ENCODE measurements at regions not wholly inside any gene's neighbourhood (a gene's known extent, or its start where the extent isn't known, plus 50 kb on each side); places are given as distances from the start of the nearest gene placed in this dataset.

DNA sequence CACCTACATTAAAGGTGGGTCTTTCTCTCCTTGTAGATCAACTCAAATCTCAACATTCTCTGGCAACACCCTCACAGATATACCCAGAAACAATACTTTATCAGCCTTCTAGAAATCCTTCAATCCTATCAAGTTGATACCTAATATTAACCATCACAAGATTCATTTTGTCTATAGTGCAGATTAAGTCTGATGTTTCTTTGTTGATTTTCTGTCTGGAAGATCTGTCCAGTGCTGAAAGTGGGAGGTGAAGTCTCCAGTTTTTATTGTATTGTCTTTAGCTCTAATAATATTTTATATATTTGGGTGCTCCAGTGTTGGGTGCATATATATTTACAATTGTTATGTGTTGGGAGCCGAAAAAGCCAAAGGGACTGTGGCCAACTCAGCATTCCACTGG, 493.9 kb upstream of the ADGRB3 start:
- Histone ChIP-seq H3K27ac (ENCODE audit: low read length) (no peak overlapping the region), H3K4me1 (ENCODE audit: low read length) (no peaks in the 10 kb centered on the region), H3K9me3 (ENCODE audit: insufficient read depth, low read length) (no peaks in the 10 kb centered on the region), H3K27me3 (ENCODE audit: low read depth, low read length) (no peaks in the 10 kb centered on the region), H4K20me1 (ENCODE audit: insufficient read depth, low read length) (no peaks in the 10 kb centered on the region), H2AFZ (ENCODE audit: low read depth, low read length) (no peak overlapping the region), H3K4me3 (ENCODE audit: low read length) (no peak overlapping the region), H3K36me3 (replicated peaks; ENCODE audit: low read depth, low read length) (no peaks in the 10 kb centered on the region), H3K79me2 (ENCODE audit: low read length) (no peaks in the 10 kb centered on the region), H3K4me2 (ENCODE audit: low read length) (no peak overlapping the region), H3K9ac (ENCODE audit: low read length) (no peak overlapping the region)
- TF ChIP-seq EZH2phosphoT487 (IDR thresholded peaks at IDR 0.05; ENCODE audit: low read depth) = no peak

DNA sequence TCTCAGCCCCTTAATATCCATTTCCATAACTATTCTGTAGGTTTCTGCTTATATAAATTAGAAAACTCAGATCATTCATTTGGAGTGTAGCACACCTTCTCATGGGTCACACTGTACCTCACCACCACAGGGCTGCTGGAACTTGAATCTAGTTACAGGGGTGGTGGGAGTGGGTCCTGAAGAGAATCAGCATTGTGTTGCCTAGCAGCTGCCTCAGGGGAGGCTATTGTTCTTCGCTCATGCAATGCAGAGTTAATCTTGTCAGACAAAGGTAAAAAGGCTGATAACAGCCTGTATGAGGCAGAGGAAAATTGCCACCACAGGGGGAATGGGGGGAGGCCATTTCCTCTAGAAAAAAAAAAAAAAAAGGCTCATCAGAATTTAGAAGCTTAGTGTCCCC, 496.0 kb upstream of the ADGRB3 start:
- Histone ChIP-seq H3K79me2 (ENCODE audit: low read length) (no peaks in the 10 kb centered on the region), H3K9me3 (ENCODE audit: insufficient read depth, low read length) (no peaks in the 10 kb centered on the region), H3K9ac (ENCODE audit: low read length) (no peak overlapping the region), H2AFZ (ENCODE audit: low read depth, low read length) (no peak overlapping the region), H3K27me3 (ENCODE audit: low read depth, low read length) (no peaks in the 10 kb centered on the region), H3K36me3 (replicated peaks; ENCODE audit: low read depth, low read length) (no peaks in the 10 kb centered on the region), H3K27ac (ENCODE audit: low read length) (no peak overlapping the region), H3K4me2 (ENCODE audit: low read length) (no peak overlapping the region), H4K20me1 (ENCODE audit: insufficient read depth, low read length) (no peaks in the 10 kb centered on the region), H3K4me1 (ENCODE audit: low read length) (no peaks in the 10 kb centered on the region), H3K4me3 (ENCODE audit: low read length) (no peak overlapping the region)
- TF ChIP-seq, protein P1, sequence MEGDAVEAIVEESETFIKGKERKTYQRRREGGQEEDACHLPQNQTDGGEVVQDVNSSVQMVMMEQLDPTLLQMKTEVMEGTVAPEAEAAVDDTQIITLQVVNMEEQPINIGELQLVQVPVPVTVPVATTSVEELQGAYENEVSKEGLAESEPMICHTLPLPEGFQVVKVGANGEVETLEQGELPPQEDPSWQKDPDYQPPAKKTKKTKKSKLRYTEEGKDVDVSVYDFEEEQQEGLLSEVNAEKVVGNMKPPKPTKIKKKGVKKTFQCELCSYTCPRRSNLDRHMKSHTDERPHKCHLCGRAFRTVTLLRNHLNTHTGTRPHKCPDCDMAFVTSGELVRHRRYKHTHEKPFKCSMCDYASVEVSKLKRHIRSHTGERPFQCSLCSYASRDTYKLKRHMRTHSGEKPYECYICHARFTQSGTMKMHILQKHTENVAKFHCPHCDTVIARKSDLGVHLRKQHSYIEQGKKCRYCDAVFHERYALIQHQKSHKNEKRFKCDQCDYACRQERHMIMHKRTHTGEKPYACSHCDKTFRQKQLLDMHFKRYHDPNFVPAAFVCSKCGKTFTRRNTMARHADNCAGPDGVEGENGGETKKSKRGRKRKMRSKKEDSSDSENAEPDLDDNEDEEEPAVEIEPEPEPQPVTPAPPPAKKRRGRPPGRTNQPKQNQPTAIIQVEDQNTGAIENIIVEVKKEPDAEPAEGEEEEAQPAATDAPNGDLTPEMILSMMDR (IDR thresholded peaks at IDR 0.05; ENCODE audit: low read depth, low read length) = no peak
- no peak for TF ChIP-seq EZH2phosphoT487 (IDR thresholded peaks at IDR 0.05; ENCODE audit: low read depth)

DNA sequence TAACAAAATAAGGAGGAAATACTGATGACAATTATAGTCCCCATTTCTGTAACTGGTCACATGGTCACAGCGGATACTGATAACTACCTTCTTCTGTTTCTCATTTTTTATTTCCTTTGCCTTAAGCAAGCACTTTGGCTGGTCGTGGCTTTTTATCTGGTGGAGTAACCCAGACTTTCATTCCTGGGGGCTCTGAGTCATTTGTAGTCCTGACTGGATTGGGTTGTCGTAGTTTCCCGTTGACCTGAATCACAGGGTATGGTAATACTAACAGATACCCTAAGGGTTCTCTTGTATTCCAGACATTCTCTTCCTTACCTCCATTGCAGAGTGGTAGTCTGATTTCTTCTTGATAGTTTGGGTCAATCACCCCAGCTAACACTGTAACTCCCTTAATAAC, 500.3 kb upstream of the ADGRB3 start:
- H2AFZ ChIP-seq (ENCODE audit: low read depth, low read length) = no peak overlapping the region
- TF ChIP-seq, protein P1 (IDR thresholded peaks at IDR 0.05; ENCODE audit: low read depth, low read length) = no peak
- TF ChIP-seq EZH2phosphoT487 (IDR thresholded peaks at IDR 0.05; ENCODE audit: low read depth) = no peak
- no peak overlapping the region for H3K27ac ChIP-seq (ENCODE audit: low read length)

DNA sequence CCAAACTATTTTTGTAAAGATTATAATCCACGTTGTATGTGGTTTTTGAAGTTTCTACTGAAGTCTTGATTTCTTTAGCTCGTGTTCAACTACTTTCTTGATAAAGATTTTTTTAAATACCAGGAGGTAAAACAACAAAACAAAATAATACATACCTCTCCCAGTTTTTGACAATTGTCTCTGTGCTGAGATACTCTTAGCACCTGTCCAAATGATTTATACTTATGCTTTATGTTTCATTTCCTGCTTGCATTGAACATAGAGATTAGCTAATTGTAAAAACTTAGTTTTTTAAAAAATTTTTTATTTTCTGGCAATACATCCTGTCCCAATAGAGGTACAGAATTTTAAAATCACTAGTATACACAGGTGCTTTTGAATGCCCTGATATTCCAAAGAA, 506.9 kb upstream of the ADGRB3 start:
- no peak for TF ChIP-seq EZH2phosphoT487 (IDR thresholded peaks at IDR 0.05; ENCODE audit: low read depth)
- TF ChIP-seq, protein P1 (IDR thresholded peaks at IDR 0.05; ENCODE audit: low read depth, low read length) = no peak
- no peak overlapping the region for H3K9ac ChIP-seq (ENCODE audit: low read length)
- no peaks in the 10 kb centered on the region; the same call in 1 of the 2 replicates for H3K9me3 ChIP-seq (ENCODE audit: insufficient read depth, low read length)
- H2AFZ ChIP-seq (ENCODE audit: low read depth, low read length) = 0 out of 2 replicates have a peak overlapping the region, but pooled peaks have one; percentile 79
- peaks cover 23% of the 10 kb centered on the region for H3K4me1 ChIP-seq (ENCODE audit: low read length)
- no peaks in the 10 kb centered on the region for H3K79me2 ChIP-seq (ENCODE audit: low read length)
- H3K4me3 ChIP-seq (ENCODE audit: low read length) = no peak overlapping the region
- H3K27ac ChIP-seq (ENCODE audit: low read length) = no peak overlapping the region
- H3K27me3 ChIP-seq (ENCODE audit: low read depth, low read length) = no peaks in the 10 kb centered on the region
- H4K20me1 ChIP-seq (ENCODE audit: insufficient read depth, low read length) = no peaks in the 10 kb centered on the region
- H3K36me3 ChIP-seq (replicated peaks; ENCODE audit: low read depth, low read length) = no peaks in the 10 kb centered on the region
- peak overlapping the region; percentile 39 for H3K4me2 ChIP-seq (ENCODE audit: low read length)

More for the DNA sequence above, 500.3 kb upstream of the ADGRB3 start:
- no peaks in the 10 kb centered on the region for H3K36me3 ChIP-seq (replicated peaks; ENCODE audit: low read depth, low read length)
- H3K9ac ChIP-seq (ENCODE audit: low read length) = no peak overlapping the region
- H3K27me3 ChIP-seq (ENCODE audit: low read depth, low read length) = no peaks in the 10 kb centered on the region
- no peaks in the 10 kb centered on the region for H3K79me2 ChIP-seq (ENCODE audit: low read length)
- no peak overlapping the region for H3K4me3 ChIP-seq (ENCODE audit: low read length)
- no peaks in the 10 kb centered on the region for H4K20me1 ChIP-seq (ENCODE audit: insufficient read depth, low read length)
- H3K4me1 ChIP-seq (ENCODE audit: low read length) = no peaks in the 10 kb centered on the region
- H3K9me3 ChIP-seq (ENCODE audit: insufficient read depth, low read length) = no peaks in the 10 kb centered on the region
- no peak overlapping the region for H3K4me2 ChIP-seq (ENCODE audit: low read length)
